NCI-H187 treated with DMSO at 0.1 percent for 48 hours (cell line): ENCODE measurements at regions not wholly inside any gene's neighbourhood (a gene's known extent, or its start where the extent isn't known, plus 50 kb on each side); places are given as distances from the start of the nearest gene placed in this dataset.
"Not testable (repeated sequence)": the region's sequence is repeated elsewhere in the genome, so short reads cannot be mapped to it uniquely, and the experiment has no call there.

Experiments used
- DNase-seq: peaks from one replicate; lab custom pipeline; 2025; lab: John Stamatoyannopoulos, UW

GRCh38 chr22:26769663-26770062 lies 112.3 kb downstream of the MIAT start:
- DNase-seq = no peak

GRCh38 chr22:26770624-26771023 lies 113.2 kb downstream of the MIAT start:
- DNase-seq = no peak

GRCh38 chr22:26773054-26773453 lies 115.7 kb downstream of the MIAT start:
- DNase-seq = not testable (repeated sequence)

GRCh38 chr22:26775394-26775793 lies 118.0 kb downstream of the MIAT start:
- no peak for DNase-seq

GRCh38 chr22:26777156-26777801 lies 119.9 kb downstream of the MIAT start:
- DNase-seq = no peak

GRCh38 chr22:26778372-26778771 lies 121.0 kb downstream of the MIAT start:
- no peak for DNase-seq

- DNase-seq = no peak
Observed at GRCh38 chr22:26779108-26779507, 121.7 kb downstream of the MIAT start.

- DNase-seq = no peak
Observed at GRCh38 chr22:26779929-26780328, 122.5 kb downstream of the MIAT start.

GRCh38 chr22:26780521-26780920 lies 123.1 kb downstream of the MIAT start:
- no peak for DNase-seq

- DNase-seq = no peak
Observed at GRCh38 chr22:26781062-26781461, 123.7 kb downstream of the MIAT start.

- no peak for DNase-seq
Observed at GRCh38 chr22:26781596-26781995, 124.2 kb downstream of the MIAT start.

- DNase-seq = no peak
Observed at GRCh38 chr22:26783885-26784284, 126.5 kb downstream of the MIAT start.

GRCh38 chr22:26784772-26785171 lies 127.4 kb downstream of the MIAT start:
- DNase-seq = no peak

GRCh38 chr22:26785932-26786331 lies 128.5 kb downstream of the MIAT start:
- DNase-seq = no peak

- no peak for DNase-seq
Observed at GRCh38 chr22:26786398-26786797, 129.0 kb downstream of the MIAT start.

GRCh38 chr22:26789951-26790350 lies 132.6 kb downstream of the MIAT start:
- DNase-seq = no peak

- no peak for DNase-seq
Observed at GRCh38 chr22:26792522-26792921, 135.1 kb downstream of the MIAT start.

GRCh38 chr22:26796785-26797184 lies 139.4 kb downstream of the MIAT start:
- no peak for DNase-seq

- DNase-seq = no peak
Observed at GRCh38 chr22:26797910-26798309, 140.5 kb downstream of the MIAT start.

GRCh38 chr22:26798462-26799065 lies 141.2 kb downstream of the MIAT start:
- DNase-seq = no peak

GRCh38 chr22:26800858-26801257 lies 143.5 kb downstream of the MIAT start:
- no peak for DNase-seq

GRCh38 chr22:26801449-26801848 lies 144.1 kb downstream of the MIAT start:
- DNase-seq = no peak

GRCh38 chr22:26804315-26804714 lies 146.9 kb downstream of the MIAT start:
- DNase-seq = no peak

- DNase-seq = no peak
Observed at GRCh38 chr22:26804911-26805539, 147.6 kb downstream of the MIAT start.
